ENCODE measurements at regions not wholly inside any gene's neighbourhood (a gene's known extent, or its start where the extent isn't known, plus 50 kb on each side); places are given as distances from the start of the nearest gene placed in this dataset.
"Not testable (repeated sequence)": the region's sequence is repeated elsewhere in the genome, so short reads cannot be mapped to it uniquely, and the experiment has no call there.

DNA sequence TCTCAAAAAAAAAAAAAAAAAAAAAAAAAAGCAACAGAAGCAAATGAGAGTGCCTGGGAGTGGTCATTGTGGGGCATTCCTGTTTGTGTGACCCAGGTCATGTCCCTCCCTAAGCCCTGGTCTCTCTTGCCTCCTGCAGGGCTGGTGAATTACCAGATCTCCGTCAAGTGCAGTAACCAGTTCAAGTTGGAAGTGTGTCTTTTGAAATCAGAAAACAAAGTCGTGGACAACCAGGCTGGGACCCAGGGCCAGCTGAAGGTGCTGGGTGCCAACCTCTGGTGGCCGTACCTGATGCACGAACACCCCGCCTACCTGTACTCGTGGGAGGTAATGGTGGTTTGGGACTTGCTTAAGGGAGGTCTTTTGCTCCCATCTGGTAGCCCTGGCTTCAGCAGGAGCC is 1362.0 kb downstream of the CDH12 start:
- TF ChIP-seq, protein P1, sequence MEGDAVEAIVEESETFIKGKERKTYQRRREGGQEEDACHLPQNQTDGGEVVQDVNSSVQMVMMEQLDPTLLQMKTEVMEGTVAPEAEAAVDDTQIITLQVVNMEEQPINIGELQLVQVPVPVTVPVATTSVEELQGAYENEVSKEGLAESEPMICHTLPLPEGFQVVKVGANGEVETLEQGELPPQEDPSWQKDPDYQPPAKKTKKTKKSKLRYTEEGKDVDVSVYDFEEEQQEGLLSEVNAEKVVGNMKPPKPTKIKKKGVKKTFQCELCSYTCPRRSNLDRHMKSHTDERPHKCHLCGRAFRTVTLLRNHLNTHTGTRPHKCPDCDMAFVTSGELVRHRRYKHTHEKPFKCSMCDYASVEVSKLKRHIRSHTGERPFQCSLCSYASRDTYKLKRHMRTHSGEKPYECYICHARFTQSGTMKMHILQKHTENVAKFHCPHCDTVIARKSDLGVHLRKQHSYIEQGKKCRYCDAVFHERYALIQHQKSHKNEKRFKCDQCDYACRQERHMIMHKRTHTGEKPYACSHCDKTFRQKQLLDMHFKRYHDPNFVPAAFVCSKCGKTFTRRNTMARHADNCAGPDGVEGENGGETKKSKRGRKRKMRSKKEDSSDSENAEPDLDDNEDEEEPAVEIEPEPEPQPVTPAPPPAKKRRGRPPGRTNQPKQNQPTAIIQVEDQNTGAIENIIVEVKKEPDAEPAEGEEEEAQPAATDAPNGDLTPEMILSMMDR (IDR thresholded peaks at IDR 0.05): not testable (repeated sequence)
- TF ChIP-seq POLR2A (IDR thresholded peaks at IDR 0.05): not testable (repeated sequence)
